ENCODE measurements at regions not wholly inside any gene's neighbourhood (a gene's known extent, or its start where the extent isn't known, plus 50 kb on each side); places are given as distances from the start of the nearest gene placed in this dataset.
"Not testable (repeated sequence)": the region's sequence is repeated elsewhere in the genome, so short reads cannot be mapped to it uniquely, and the experiment has no call there.

GRCh38 chr13:50249144-50249521 is 233.9 kb downstream of the KCNRG start:
- H3K4me3 ChIP-seq, result no peak overlapping the region
- 89% methylated on average over 1 of the region's 1 CpG for WGBS (ENCODE audit: low lambda C conversion rate, missing lambda C conversion rate)
- no peaks in the 10 kb centered on the region for H3K9me2 ChIP-seq (replicated peaks; ENCODE audit: insufficient read depth)
- DNase-seq (ENCODE audit: low spot score), result no peak
- peaks cover 12% of the 10 kb centered on the region for H3K4me1 ChIP-seq (ENCODE audit: insufficient read depth)
- no peaks in the 10 kb centered on the region for H3K36me3 ChIP-seq (replicated peaks; ENCODE audit: insufficient read depth, low read depth)
- no peak overlapping the region for H3K27ac ChIP-seq
- H3K9me3 ChIP-seq (ENCODE audit: low read depth), result no peaks in the 10 kb centered on the region
- no peaks in the 10 kb centered on the region for H3K79me2 ChIP-seq
- no peaks in the 10 kb centered on the region for H3K27me3 ChIP-seq
- H2AFZ ChIP-seq, result no peak overlapping the region
- no peak for TF ChIP-seq EZH2 (IDR thresholded peaks at IDR 0.05; ENCODE audit: borderline replicate concordance)
- TF ChIP-seq EZH2phosphoT487 (IDR thresholded peaks at IDR 0.05; ENCODE audit: low read depth, severe bottlenecking, unreplicated experiment), result no peak
- TF ChIP-seq, protein P1, sequence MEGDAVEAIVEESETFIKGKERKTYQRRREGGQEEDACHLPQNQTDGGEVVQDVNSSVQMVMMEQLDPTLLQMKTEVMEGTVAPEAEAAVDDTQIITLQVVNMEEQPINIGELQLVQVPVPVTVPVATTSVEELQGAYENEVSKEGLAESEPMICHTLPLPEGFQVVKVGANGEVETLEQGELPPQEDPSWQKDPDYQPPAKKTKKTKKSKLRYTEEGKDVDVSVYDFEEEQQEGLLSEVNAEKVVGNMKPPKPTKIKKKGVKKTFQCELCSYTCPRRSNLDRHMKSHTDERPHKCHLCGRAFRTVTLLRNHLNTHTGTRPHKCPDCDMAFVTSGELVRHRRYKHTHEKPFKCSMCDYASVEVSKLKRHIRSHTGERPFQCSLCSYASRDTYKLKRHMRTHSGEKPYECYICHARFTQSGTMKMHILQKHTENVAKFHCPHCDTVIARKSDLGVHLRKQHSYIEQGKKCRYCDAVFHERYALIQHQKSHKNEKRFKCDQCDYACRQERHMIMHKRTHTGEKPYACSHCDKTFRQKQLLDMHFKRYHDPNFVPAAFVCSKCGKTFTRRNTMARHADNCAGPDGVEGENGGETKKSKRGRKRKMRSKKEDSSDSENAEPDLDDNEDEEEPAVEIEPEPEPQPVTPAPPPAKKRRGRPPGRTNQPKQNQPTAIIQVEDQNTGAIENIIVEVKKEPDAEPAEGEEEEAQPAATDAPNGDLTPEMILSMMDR (IDR thresholded peaks at IDR 0.05; ENCODE audit: poor library complexity), result no peak
- no peak overlapping the region for H3K4me2 ChIP-seq
- H4K20me1 ChIP-seq (ENCODE audit: insufficient read depth, poor library complexity, severe bottlenecking), result no peaks in the 10 kb centered on the region

DNA sequence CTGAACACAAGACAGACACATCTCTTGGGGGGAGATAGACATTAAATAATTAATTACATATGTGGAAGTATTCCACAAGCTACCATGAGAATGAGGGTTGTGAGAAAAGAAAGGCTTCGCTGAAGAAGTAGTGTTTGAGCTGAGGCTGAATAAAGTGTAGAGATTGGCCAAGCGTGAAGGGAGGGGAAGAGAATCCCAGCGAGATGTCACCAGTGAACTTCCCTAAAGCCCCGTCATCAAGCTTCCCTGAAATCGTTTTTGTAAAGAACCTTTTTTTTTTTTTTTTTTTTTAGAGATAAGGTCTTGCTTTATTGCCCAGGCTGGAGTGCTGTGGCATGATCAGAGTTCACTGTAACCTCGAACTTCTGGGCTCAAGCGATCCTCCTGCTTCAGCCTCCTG is 235.2 kb downstream of the KCNRG start:
- WGBS (ENCODE audit: low lambda C conversion rate, missing lambda C conversion rate), result 77% methylated on average over 7 of the region's 7 CpGs
- TF ChIP-seq EZH2phosphoT487 (IDR thresholded peaks at IDR 0.05; ENCODE audit: low read depth, severe bottlenecking, unreplicated experiment) (no peak), EZH2 (IDR thresholded peaks at IDR 0.05; ENCODE audit: borderline replicate concordance) (no peak)
- no peak overlapping the region for H3K4me2 ChIP-seq

GRCh38 chr13:50255639-50256038 is 240.4 kb downstream of the KCNRG start:
- Histone ChIP-seq H3K4me3 (no peak overlapping the region), H3K9me3 (ENCODE audit: low read depth) (no peaks in the 10 kb centered on the region), H2AFZ (no peak overlapping the region), H3K27me3 (no peaks in the 10 kb centered on the region), H3K36me3 (replicated peaks; ENCODE audit: insufficient read depth, low read depth) (no peaks in the 10 kb centered on the region), H3K4me2 (no peak overlapping the region), H3K27ac (no peak overlapping the region), H3K79me2 (no peaks in the 10 kb centered on the region), H4K20me1 (ENCODE audit: insufficient read depth, poor library complexity, severe bottlenecking) (no peaks in the 10 kb centered on the region), H3K9me2 (replicated peaks; ENCODE audit: insufficient read depth) (no peaks in the 10 kb centered on the region), H3K4me1 (ENCODE audit: insufficient read depth) (no peaks in the 10 kb centered on the region)
- no peak for DNase-seq (ENCODE audit: low spot score)
- WGBS (ENCODE audit: low lambda C conversion rate, missing lambda C conversion rate), result 79% methylated on average over 1 of the region's 1 CpG
- TF ChIP-seq EZH2 (IDR thresholded peaks at IDR 0.05; ENCODE audit: borderline replicate concordance) (no peak), EZH2phosphoT487 (IDR thresholded peaks at IDR 0.05; ENCODE audit: low read depth, severe bottlenecking, unreplicated experiment) (no peak)
- TF ChIP-seq, protein P1 (IDR thresholded peaks at IDR 0.05; ENCODE audit: poor library complexity), result no peak

More for the DNA sequence above, 235.2 kb downstream of the KCNRG start:
- Histone ChIP-seq H3K36me3 (replicated peaks; ENCODE audit: insufficient read depth, low read depth) (no peaks in the 10 kb centered on the region), H3K4me3 (no peak overlapping the region), H3K9me2 (replicated peaks; ENCODE audit: insufficient read depth) (no peaks in the 10 kb centered on the region), H3K27me3 (no peaks in the 10 kb centered on the region), H3K9me3 (ENCODE audit: low read depth) (no peaks in the 10 kb centered on the region), H2AFZ (no peak overlapping the region), H4K20me1 (ENCODE audit: insufficient read depth, poor library complexity, severe bottlenecking) (no peaks in the 10 kb centered on the region), H3K4me1 (ENCODE audit: insufficient read depth) (peaks cover 3% of the 10 kb centered on the region), H3K27ac (no peak overlapping the region), H3K79me2 (no peaks in the 10 kb centered on the region)
- DNase-seq (ENCODE audit: low spot score), result no peak

- H3K27me3 ChIP-seq; H4K20me1 ChIP-seq (ENCODE audit: insufficient read depth, poor library complexity, severe bottlenecking); DNase-seq (ENCODE audit: low spot score); H3K79me2 ChIP-seq; H3K4me2 ChIP-seq; H3K4me3 ChIP-seq; H3K27ac ChIP-seq; H3K36me3 ChIP-seq (replicated peaks; ENCODE audit: insufficient read depth, low read depth); H3K9me3 ChIP-seq (ENCODE audit: low read depth); H3K4me1 ChIP-seq (ENCODE audit: insufficient read depth); H3K9me2 ChIP-seq (replicated peaks; ENCODE audit: insufficient read depth); H2AFZ ChIP-seq: not testable (repeated sequence)
- WGBS (ENCODE audit: low lambda C conversion rate, missing lambda C conversion rate), result 95% methylated on average over 6 of the region's 6 CpGs
Measured at GRCh38 chr13:50256536-50257321, 241.5 kb downstream of the KCNRG start.

All from hepatocyte (in vitro differentiated cells).